GM23248 (cell line): ENCODE measurements at regions not wholly inside any gene's neighbourhood (a gene's known extent, or its start where the extent isn't known, plus 50 kb on each side); places are given as distances from the start of the nearest gene placed in this dataset.

ENCODE experiments used
- DNase-seq: peaks from one replicate; pipeline ENCODE4 v3.0.0-alpha.2; 2015
- H2AFZ ChIP-seq: fragments of 200-600 bp; sonication (generic); 2 replicates; pipeline ENCODE4 v1.6.1; 2016; ENCODE audit warnings: antibody characterized with exemption
- H3F3A ChIP-seq: fragments of 200-600 bp; sonication (generic); 2 replicates; pipeline ENCODE4 v1.6.1; 2016; ENCODE audit warnings: mild to moderate bottlenecking, antibody characterized with exemption, mixed run types; ENCODE audit not compliant: insufficient read depth
- H3K27ac ChIP-seq: fragments of 200-600 bp; sonication (generic); 2 replicates; pipeline ENCODE4 v1.5.1; 2016; ENCODE audit warnings: mild to moderate bottlenecking
- H3K27me3 ChIP-seq: fragments of 200-600 bp; sonication (generic); replicated peaks from 2 replicates; pipeline ENCODE4 v1.6.1; 2016; ENCODE audit warnings: mild to moderate bottlenecking; ENCODE audit not compliant: insufficient read depth
- H3K36me3 ChIP-seq: fragments of 200-600 bp; sonication (generic); 2 replicates; pipeline ENCODE4 v1.6.1; 2016; ENCODE audit warnings: low read depth, mild to moderate bottlenecking
- H3K4me1 ChIP-seq: fragments of 200-600 bp; sonication (generic); 2 replicates; pipeline ENCODE4 v1.6.1; 2016; ENCODE audit warnings: mild to moderate bottlenecking; ENCODE audit not compliant: insufficient read depth
- H3K4me2 ChIP-seq: fragments of 200-600 bp; sonication (generic); one replicate; pipeline ENCODE4 v1.6.1; 2016; ENCODE audit warnings: mild to moderate bottlenecking; ENCODE audit not compliant: unreplicated experiment
- H3K4me3 ChIP-seq: fragments of 200-600 bp; sonication (generic); 2 replicates; pipeline ENCODE4 v1.5.1; 2016; ENCODE audit warnings: mild to moderate bottlenecking
- H3K79me2 ChIP-seq: fragments of 200-600 bp; sonication (generic); 2 replicates; pipeline ENCODE4 v1.6.1; 2016; ENCODE audit warnings: mild to moderate bottlenecking; ENCODE audit not compliant: insufficient read depth
- H3K9ac ChIP-seq: fragments of 200-600 bp; sonication (generic); 2 replicates; pipeline ENCODE4 v1.6.1; 2016; ENCODE audit warnings: mild to moderate bottlenecking
- H3K9me2 ChIP-seq: fragments of 200-600 bp; sonication (generic); 2 replicates; pipeline ENCODE4 v1.6.1; 2016; ENCODE audit warnings: mixed run types, mild to moderate bottlenecking, moderate library complexity; ENCODE audit not compliant: insufficient read depth
- H3K9me3 ChIP-seq: fragments of 200-600 bp; sonication (generic); one replicate; pipeline ENCODE4 v1.6.1; 2017; ENCODE audit warnings: low read depth
- H4K20me1 ChIP-seq: fragments of 200-600 bp; sonication (generic); 2 replicates; pipeline ENCODE4 v1.6.0; 2016; ENCODE audit not compliant: insufficient read depth
- EZH2 ChIP-seq: fragments of 200-600 bp; sonication (generic); IDR thresholded peaks from 2 replicates; pipeline ENCODE4 v1.6.1; 2018; ENCODE audit warnings: antibody characterized with exemption, mild to moderate bottlenecking; ENCODE audit not compliant: insufficient read depth, poor library complexity, severe bottlenecking
- EZH2phosphoT487 ChIP-seq: fragments of 200-600 bp; sonication (generic); IDR thresholded peaks from 2 replicates; pipeline ENCODE4 v1.6.1; 2018; ENCODE audit warnings: antibody characterized with exemption, moderate library complexity, mild to moderate bottlenecking, low read depth; ENCODE audit not compliant: insufficient read depth
- WGBS, 2 experiments: methylation state at CpG; one replicate each; pipeline ENCODE4 v1.1.6; 2015 to 2017; ENCODE audit warnings: low lambda C conversion rate in 2 of 2, low coverage in 1 of 2; ENCODE audit errors: missing lambda C conversion rate in 2 of 2; 5-methylcytosine and 5-hydroxymethylcytosine counted together
- in situ Hi-C: fragments of 300-500 bp; cut with MboI; formaldehyde crosslinking; loops from 2 replicates; pipeline ENCODE4 v1.15.0; 2020

DNA sequence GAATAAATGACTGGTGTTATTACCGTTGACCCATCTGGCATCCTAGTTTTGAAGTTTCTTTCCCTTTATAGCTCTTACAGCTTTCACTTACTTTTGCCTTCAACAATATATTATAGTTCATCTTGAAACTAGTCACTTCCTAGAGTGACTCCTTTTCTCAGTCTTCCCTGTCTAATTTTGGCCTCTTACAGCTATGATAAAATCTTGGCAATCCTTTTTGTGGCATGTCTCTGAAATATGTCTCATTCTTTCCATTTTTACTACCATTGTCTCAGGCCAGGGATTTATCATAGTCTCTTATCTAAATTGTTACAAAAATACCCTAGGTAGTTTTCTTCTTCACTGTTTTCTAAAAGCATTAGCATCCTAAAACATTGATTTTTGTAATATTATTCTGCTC, 621.3 kb upstream of the ZNF608 start:
- no peak overlapping the region for H3K9ac ChIP-seq
- no peaks in the 10 kb centered on the region; the same call in 1 of the 2 replicates for H3K9me2 ChIP-seq
- H3K27me3 ChIP-seq = no peaks in the 10 kb centered on the region
- no peak overlapping the region for H2AFZ ChIP-seq
- H3K27ac ChIP-seq = no peak overlapping the region
- no peaks in the 10 kb centered on the region for H4K20me1 ChIP-seq
- H3K9me3 ChIP-seq = no peaks in the 10 kb centered on the region
- no peaks in the 10 kb centered on the region for H3K79me2 ChIP-seq
- H3F3A ChIP-seq = no peaks in the 10 kb centered on the region
- no peak overlapping the region for H3K4me2 ChIP-seq
- in situ Hi-C loops = no loop called here
- H3K4me3 ChIP-seq = no peak overlapping the region
- peaks cover 8% of the 10 kb centered on the region; the same call in 1 of the 2 replicates for H3K4me1 ChIP-seq
- no peaks in the 10 kb centered on the region for H3K36me3 ChIP-seq
- TF ChIP-seq EZH2phosphoT487 (no peak), EZH2 (no peak)
- 64 to 70% methylated on average over 1 of the region's 1 CpG for WGBS, 2 experiments
- peak; percentile 57 for DNase-seq

GRCh38 chr5:125370461-125371205, 624.2 kb upstream of the ZNF608 start:
- no peak for DNase-seq
- no peak overlapping the region for H3K9ac ChIP-seq
- no peak overlapping the region for H3K4me2 ChIP-seq

DNA sequence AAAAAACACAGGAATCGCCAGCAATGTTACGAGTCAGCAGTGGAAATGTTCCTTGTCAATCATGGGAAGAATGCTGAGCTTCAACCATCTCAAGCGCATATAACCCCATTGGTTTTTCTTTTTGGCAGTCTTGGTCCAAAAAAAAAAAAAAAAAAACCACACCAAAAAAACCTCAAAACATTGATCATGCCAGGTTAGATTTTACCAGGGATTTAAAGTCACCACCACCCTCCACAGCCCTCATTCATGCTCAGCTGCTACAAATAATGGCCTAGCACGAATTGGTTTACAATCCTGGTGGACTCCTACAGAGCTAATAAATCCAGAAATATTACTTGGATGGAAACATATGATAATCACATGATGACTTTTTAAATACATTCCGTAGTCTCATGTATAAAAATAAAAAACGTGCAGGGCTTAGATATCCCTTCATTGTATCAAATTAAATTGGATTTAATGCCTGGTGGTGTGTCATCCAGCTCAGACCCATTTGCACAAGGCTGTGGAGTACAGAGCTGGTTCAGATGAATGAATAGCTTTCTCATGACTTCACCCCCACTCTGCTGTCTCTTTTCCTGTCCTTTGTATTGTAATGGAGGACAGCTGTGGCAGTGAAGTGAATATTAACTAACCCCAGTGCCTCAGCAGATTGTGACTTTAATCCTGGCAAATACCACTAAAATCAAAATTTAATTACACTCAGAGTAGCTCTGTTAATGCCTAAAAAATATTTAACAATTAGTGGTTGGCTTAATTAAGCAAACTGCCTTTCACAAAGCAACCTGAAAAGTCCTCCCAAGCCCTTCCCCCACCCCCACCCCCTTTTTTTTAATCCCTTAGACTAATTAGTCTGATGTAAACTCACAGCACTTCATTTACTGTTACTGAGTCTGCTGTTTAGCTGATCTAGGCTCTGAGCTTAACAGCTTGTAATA, 626.5 kb upstream of the ZNF608 start:
- Histone ChIP-seq H3K9ac (no peak overlapping the region), H4K20me1 (no peaks in the 10 kb centered on the region), H3K79me2 (no peaks in the 10 kb centered on the region), H3K4me1 (peaks cover 8% of the 10 kb centered on the region; the same call in 1 of the 2 replicates), H3K9me3 (no peaks in the 10 kb centered on the region), H3K9me2 (no peaks in the 10 kb centered on the region), H3F3A (no peaks in the 10 kb centered on the region), H3K36me3 (no peaks in the 10 kb centered on the region), H3K27me3 (no peaks in the 10 kb centered on the region), H3K4me3 (no peak overlapping the region), H3K27ac (no peak overlapping the region), H3K4me2 (peak overlapping the region; percentile 19), H2AFZ (no peak overlapping the region)
- peak; percentile 81 for DNase-seq
- TF ChIP-seq EZH2phosphoT487 (no peak), EZH2 (no peak)
- 52 to 53% methylated on average over 6 of the region's 6 CpGs for WGBS, 2 experiments
- in situ Hi-C loops = no loop called here

More at GRCh38 chr5:125370461-125371205, 624.2 kb upstream of the ZNF608 start:
- Histone ChIP-seq H3K27ac (no peak overlapping the region), H3K4me3 (no peak overlapping the region), H4K20me1 (no peaks in the 10 kb centered on the region), H3K27me3 (no peaks in the 10 kb centered on the region), H3K36me3 (no peaks in the 10 kb centered on the region), H2AFZ (no peak overlapping the region), H3K79me2 (no peaks in the 10 kb centered on the region), H3K9me3 (no peaks in the 10 kb centered on the region), H3K9me2 (no peaks in the 10 kb centered on the region), H3K4me1 (peaks cover 14% of the 10 kb centered on the region; the same call in 1 of the 2 replicates), H3F3A (no peaks in the 10 kb centered on the region)
- in situ Hi-C loops = no loop called here
- TF ChIP-seq EZH2phosphoT487 (no peak), EZH2 (no peak)

DNA sequence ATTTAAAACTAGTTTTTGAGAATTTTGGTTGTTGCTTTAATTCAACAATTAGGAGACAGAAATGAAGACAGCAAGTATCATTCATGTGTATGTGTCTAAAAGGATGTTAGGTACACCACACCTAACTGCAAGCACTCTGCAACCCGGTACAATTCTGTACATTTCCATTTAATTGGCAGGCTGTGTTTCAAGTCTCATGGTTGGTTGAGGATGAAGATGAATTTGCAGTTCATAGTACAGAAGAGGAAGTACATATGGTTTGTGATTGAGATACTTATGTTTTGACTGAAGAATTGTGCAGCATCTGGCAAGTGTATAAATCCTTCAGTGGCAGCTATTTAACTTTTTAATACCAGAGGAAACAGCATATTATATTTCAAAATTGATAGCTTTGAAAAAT, 628.7 kb upstream of the ZNF608 start:
- in situ Hi-C loops = no loop called here
- H3K36me3 ChIP-seq = no peaks in the 10 kb centered on the region
- H4K20me1 ChIP-seq = no peaks in the 10 kb centered on the region
- no peak overlapping the region for H3K4me2 ChIP-seq
- TF ChIP-seq EZH2phosphoT487 (no peak), EZH2 (no peak)
- no peaks in the 10 kb centered on the region for H3K9me3 ChIP-seq
- H3K9me2 ChIP-seq = no peaks in the 10 kb centered on the region
- H3K4me3 ChIP-seq = no peak overlapping the region
- no peak overlapping the region for H3K9ac ChIP-seq
- no peaks in the 10 kb centered on the region for H3K27me3 ChIP-seq
- H3K79me2 ChIP-seq = no peaks in the 10 kb centered on the region
- WGBS, 2 experiments = 52 to 71% methylated on average over 1 of the region's 1 CpG
- H3K27ac ChIP-seq = no peak overlapping the region
- H2AFZ ChIP-seq = no peak overlapping the region
- H3K4me1 ChIP-seq = peaks cover 7% of the 10 kb centered on the region; the same call in 1 of the 2 replicates
- DNase-seq = no peak
- no peaks in the 10 kb centered on the region for H3F3A ChIP-seq
